ENCODE measurements at regions not wholly inside any gene's neighbourhood (a gene's known extent, or its start where the extent isn't known, plus 50 kb on each side); places are given as distances from the start of the nearest gene placed in this dataset.

DNA sequence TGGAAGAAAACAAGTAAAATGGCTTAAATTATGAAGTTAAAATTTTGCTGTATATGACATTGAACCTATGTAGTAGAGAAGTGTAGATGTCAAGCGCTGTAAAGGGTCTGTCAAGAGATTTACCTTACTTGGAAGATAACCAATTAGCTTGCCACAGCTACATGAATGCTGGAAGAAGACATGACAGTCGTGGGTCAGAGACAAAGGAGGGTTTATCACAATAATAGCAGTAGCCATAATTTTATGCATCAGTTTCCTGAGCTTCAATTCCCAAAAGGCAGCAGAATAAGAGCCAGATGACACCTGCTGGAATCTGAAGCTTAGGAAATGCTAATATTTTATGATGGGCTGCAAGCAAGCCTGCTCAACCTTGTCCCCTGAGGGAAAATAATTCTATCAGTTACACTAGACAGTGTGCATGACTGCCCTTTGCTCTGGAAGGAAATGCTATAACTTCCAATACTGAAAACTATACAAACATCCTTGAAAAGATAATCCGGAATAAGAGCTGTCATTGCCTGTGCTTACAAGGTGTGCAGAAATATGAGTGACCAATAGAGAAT lies 292.9 kb downstream of the PRDM5 start:
- TF ChIP-seq, protein P1, sequence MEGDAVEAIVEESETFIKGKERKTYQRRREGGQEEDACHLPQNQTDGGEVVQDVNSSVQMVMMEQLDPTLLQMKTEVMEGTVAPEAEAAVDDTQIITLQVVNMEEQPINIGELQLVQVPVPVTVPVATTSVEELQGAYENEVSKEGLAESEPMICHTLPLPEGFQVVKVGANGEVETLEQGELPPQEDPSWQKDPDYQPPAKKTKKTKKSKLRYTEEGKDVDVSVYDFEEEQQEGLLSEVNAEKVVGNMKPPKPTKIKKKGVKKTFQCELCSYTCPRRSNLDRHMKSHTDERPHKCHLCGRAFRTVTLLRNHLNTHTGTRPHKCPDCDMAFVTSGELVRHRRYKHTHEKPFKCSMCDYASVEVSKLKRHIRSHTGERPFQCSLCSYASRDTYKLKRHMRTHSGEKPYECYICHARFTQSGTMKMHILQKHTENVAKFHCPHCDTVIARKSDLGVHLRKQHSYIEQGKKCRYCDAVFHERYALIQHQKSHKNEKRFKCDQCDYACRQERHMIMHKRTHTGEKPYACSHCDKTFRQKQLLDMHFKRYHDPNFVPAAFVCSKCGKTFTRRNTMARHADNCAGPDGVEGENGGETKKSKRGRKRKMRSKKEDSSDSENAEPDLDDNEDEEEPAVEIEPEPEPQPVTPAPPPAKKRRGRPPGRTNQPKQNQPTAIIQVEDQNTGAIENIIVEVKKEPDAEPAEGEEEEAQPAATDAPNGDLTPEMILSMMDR (IDR thresholded peaks at IDR 0.05): no peak
- TF ChIP-seq POLR2A (IDR thresholded peaks at IDR 0.05): no peak
